Neural cell (in vitro differentiated cells): ENCODE measurements at regions not wholly inside any gene's neighbourhood (a gene's known extent, or its start where the extent isn't known, plus 50 kb on each side); places are given as distances from the start of the nearest gene placed in this dataset.

Experiments used
- H2AFZ ChIP-seq: fragments of 200-600, 300-800 bp; sonication (generic), shearing (Covaris generic); 2 replicates; pipeline ENCODE4 v1.6.0; 2014; ENCODE audit warnings: low read depth, mild to moderate bottlenecking, antibody characterized with exemption, low read length, moderate library complexity
- H3F3A ChIP-seq: fragments of 200-600 bp; shearing (Covaris generic); 2 replicates; pipeline ENCODE4 v1.6.1; 2016; ENCODE audit warnings: mild to moderate bottlenecking, moderate library complexity, mixed read lengths, antibody characterized with exemption, low read length; ENCODE audit not compliant: insufficient read depth, poor library complexity, severe bottlenecking
- H3K27ac ChIP-seq: fragments of 200-600, 300-800 bp; sonication (generic), shearing (Covaris generic); 2 replicates; pipeline ENCODE4 v1.5.1; 2014; ENCODE audit warnings: mild to moderate bottlenecking, low read length, moderate library complexity
- H3K27me3 ChIP-seq: fragments of 300-800, 200-600 bp; sonication (generic), shearing (Covaris generic); 2 replicates; pipeline ENCODE4 v1.6.0; 2014; ENCODE audit warnings: mild to moderate bottlenecking, low read depth, low read length, moderate library complexity; ENCODE audit not compliant: insufficient read depth
- H3K36me3 ChIP-seq: fragments of 300-800, 200-600 bp; sonication (generic), shearing (Covaris generic); 2 replicates; pipeline ENCODE4 v1.5.1; 2014; ENCODE audit warnings: mild to moderate bottlenecking, antibody characterized with exemption, low read length, moderate library complexity; ENCODE audit not compliant: insufficient read depth
- H3K4me2 ChIP-seq: fragments of 300-800, 200-600 bp; sonication (generic), shearing (Covaris generic); 2 replicates; pipeline ENCODE4 v1.6.0; 2014; ENCODE audit warnings: mild to moderate bottlenecking, low read length
- H3K4me3 ChIP-seq: fragments of 300-800, 200-600 bp; sonication (generic), shearing (Covaris generic); 2 replicates; pipeline ENCODE4 v1.5.1; 2014; ENCODE audit warnings: mild to moderate bottlenecking, low read length, moderate library complexity
- H3K79me2 ChIP-seq: fragments of 200-600 bp; shearing (Covaris generic); replicated peaks from 2 replicates; pipeline ENCODE4 v1.6.0; 2014; ENCODE audit warnings: mild to moderate bottlenecking, low read length, moderate library complexity; ENCODE audit not compliant: insufficient read depth
- H3K9ac ChIP-seq: fragments of 300-800, 200-600 bp; sonication (generic), shearing (Covaris generic); 2 replicates; pipeline ENCODE4 v1.6.1; 2016; ENCODE audit warnings: mild to moderate bottlenecking, low read length, mixed read lengths
- H3K9me2 ChIP-seq: fragments of 200-600 bp; shearing (Covaris generic); 2 replicates; pipeline ENCODE4 v1.6.1; 2016; ENCODE audit warnings: mild to moderate bottlenecking, low read length, mixed read lengths; ENCODE audit not compliant: insufficient read depth
- H3K9me3 ChIP-seq: fragments of 200-600, 300-800 bp; sonication (generic), shearing (Covaris generic); 2 replicates; pipeline ENCODE4 v1.6.1; 2016; ENCODE audit warnings: mild to moderate bottlenecking, mixed run types, low read length, moderate library complexity, mixed read lengths
- H4K20me1 ChIP-seq: fragments of 200-600 bp; shearing (Covaris generic); 2 replicates; pipeline ENCODE4 v1.6.1; 2016; ENCODE audit warnings: mild to moderate bottlenecking, mixed run types; ENCODE audit not compliant: insufficient read depth
- EP300 ChIP-seq: fragments of 450-650 bp; conservative IDR thresholded peaks from 2 replicates; pipeline ENCODE4 v1.6.1; 2014; ENCODE audit warnings: antibody characterized with exemption, mild to moderate bottlenecking, moderate library complexity; ENCODE audit not compliant: poor library complexity, severe bottlenecking
- EZH2 ChIP-seq: fragments of 200-600, 300-800 bp; shearing (Covaris generic), sonication (generic); IDR thresholded peaks from 2 replicates; pipeline ENCODE4 v1.6.1; 2014; ENCODE audit warnings: antibody characterized with exemption, low read length, borderline replicate concordance, mild to moderate bottlenecking; ENCODE audit not compliant: insufficient read depth, poor library complexity, severe bottlenecking
- MXI1 ChIP-seq: fragments of 450-650 bp; conservative IDR thresholded peaks from 2 replicates; pipeline ENCODE4 v1.6.1; 2014; ENCODE audit warnings: antibody characterized with exemption, mild to moderate bottlenecking; ENCODE audit not compliant: poor library complexity, severe bottlenecking
- RAD21 ChIP-seq: fragments of 450-650 bp; conservative IDR thresholded peaks from 2 replicates; pipeline ENCODE4 v1.6.1; 2014; ENCODE audit warnings: antibody characterized with exemption, mild to moderate bottlenecking, moderate library complexity
- REST ChIP-seq: IDR thresholded peaks from 2 replicates; pipeline ENCODE4 v1.6.1; 2012; ENCODE audit warnings: borderline replicate concordance
- SMC3 ChIP-seq: fragments of 450-650 bp; conservative IDR thresholded peaks from 2 replicates; pipeline ENCODE4 v1.6.1; 2014; ENCODE audit warnings: antibody characterized with exemption, mild to moderate bottlenecking, moderate library complexity; ENCODE audit not compliant: poor library complexity
- TAF1 ChIP-seq: IDR thresholded peaks from 2 replicates; pipeline ENCODE4 v1.6.1; 2012; ENCODE audit warnings: low read depth
- TF ChIP-seq, protein P1 (sequence below): fragments of 450-650 bp; IDR thresholded peaks from 2 replicates; pipeline ENCODE4 v1.5.1; 2014; ENCODE audit warnings: antibody characterized with exemption, mild to moderate bottlenecking, moderate library complexity; ENCODE audit not compliant: poor library complexity, severe bottlenecking

- H3K27ac ChIP-seq: no peak overlapping the region
- no peak overlapping the region for H3K4me2 ChIP-seq
- H3K27me3 ChIP-seq: no peaks in the 10 kb centered on the region
- no peak overlapping the region for H2AFZ ChIP-seq
- TF ChIP-seq SMC3 (no peak), RAD21 (no peak), MXI1 (no peak), EZH2 (no peak), EP300 (no peak)
- TF ChIP-seq, protein P1, sequence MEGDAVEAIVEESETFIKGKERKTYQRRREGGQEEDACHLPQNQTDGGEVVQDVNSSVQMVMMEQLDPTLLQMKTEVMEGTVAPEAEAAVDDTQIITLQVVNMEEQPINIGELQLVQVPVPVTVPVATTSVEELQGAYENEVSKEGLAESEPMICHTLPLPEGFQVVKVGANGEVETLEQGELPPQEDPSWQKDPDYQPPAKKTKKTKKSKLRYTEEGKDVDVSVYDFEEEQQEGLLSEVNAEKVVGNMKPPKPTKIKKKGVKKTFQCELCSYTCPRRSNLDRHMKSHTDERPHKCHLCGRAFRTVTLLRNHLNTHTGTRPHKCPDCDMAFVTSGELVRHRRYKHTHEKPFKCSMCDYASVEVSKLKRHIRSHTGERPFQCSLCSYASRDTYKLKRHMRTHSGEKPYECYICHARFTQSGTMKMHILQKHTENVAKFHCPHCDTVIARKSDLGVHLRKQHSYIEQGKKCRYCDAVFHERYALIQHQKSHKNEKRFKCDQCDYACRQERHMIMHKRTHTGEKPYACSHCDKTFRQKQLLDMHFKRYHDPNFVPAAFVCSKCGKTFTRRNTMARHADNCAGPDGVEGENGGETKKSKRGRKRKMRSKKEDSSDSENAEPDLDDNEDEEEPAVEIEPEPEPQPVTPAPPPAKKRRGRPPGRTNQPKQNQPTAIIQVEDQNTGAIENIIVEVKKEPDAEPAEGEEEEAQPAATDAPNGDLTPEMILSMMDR: no peak
- no peak overlapping the region for H3K4me3 ChIP-seq
- no peaks in the 10 kb centered on the region for H3K36me3 ChIP-seq
- no peaks in the 10 kb centered on the region for H4K20me1 ChIP-seq
- no peaks in the 10 kb centered on the region for H3K79me2 ChIP-seq
- no peaks in the 10 kb centered on the region for H3F3A ChIP-seq
- no peaks in the 10 kb centered on the region for H3K9me2 ChIP-seq
- H3K9me3 ChIP-seq: no peaks in the 10 kb centered on the region
- H3K9ac ChIP-seq: no peak overlapping the region
Measured at GRCh38 chr11:86152901-86153300, 84.0 kb upstream of the PICALM start.

GRCh38 chr11:86152006-86152862 lies 83.3 kb upstream of the PICALM start:
- Histone ChIP-seq H3K36me3 (no peaks in the 10 kb centered on the region), H3K79me2 (no peaks in the 10 kb centered on the region), H3K27ac (no peak overlapping the region), H3K4me3 (no peak overlapping the region), H4K20me1 (no peaks in the 10 kb centered on the region), H3K9me3 (no peaks in the 10 kb centered on the region), H3K9me2 (no peaks in the 10 kb centered on the region), H3K9ac (no peak overlapping the region), H3K4me2 (no peak overlapping the region), H3K27me3 (no peaks in the 10 kb centered on the region), H2AFZ (no peak overlapping the region), H3F3A (no peaks in the 10 kb centered on the region)
- no peak for TF ChIP-seq TAF1
- TF ChIP-seq EZH2: no peak
- TF ChIP-seq, protein P1: no peak
- TF ChIP-seq EP300: no peak
- no peak for TF ChIP-seq SMC3
- no peak for TF ChIP-seq REST
